ENCODE measurements at regions not wholly inside any gene's neighbourhood (a gene's known extent, or its start where the extent isn't known, plus 50 kb on each side); places are given as distances from the start of the nearest gene placed in this dataset.
A peak's percentile ranks its signal among the peaks of the same experiment; 100 is the strongest.

DNA sequence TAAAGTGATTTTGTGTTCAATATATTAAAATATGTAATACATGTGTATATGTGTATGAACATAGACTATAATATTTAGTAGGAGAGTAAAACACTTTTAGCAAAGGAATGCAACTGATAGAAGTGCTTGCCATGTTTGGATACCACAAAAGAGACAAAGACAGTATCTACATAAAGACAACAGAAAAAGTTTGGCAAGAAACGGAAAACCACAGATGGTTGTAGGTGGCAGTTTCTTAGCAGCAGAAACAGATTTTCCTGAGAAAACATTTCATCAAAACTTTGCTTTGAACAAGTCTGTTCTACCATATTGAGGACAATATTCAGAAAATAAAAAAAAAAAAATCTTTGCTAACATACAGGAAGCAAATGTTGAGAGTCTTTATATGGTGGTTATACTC, 1560.4 kb upstream of the GBE1 start:
- H3K79me2 ChIP-seq (ENCODE audit: insufficient read depth, low read length): no peaks in the 10 kb centered on the region
- TF ChIP-seq, protein P1, sequence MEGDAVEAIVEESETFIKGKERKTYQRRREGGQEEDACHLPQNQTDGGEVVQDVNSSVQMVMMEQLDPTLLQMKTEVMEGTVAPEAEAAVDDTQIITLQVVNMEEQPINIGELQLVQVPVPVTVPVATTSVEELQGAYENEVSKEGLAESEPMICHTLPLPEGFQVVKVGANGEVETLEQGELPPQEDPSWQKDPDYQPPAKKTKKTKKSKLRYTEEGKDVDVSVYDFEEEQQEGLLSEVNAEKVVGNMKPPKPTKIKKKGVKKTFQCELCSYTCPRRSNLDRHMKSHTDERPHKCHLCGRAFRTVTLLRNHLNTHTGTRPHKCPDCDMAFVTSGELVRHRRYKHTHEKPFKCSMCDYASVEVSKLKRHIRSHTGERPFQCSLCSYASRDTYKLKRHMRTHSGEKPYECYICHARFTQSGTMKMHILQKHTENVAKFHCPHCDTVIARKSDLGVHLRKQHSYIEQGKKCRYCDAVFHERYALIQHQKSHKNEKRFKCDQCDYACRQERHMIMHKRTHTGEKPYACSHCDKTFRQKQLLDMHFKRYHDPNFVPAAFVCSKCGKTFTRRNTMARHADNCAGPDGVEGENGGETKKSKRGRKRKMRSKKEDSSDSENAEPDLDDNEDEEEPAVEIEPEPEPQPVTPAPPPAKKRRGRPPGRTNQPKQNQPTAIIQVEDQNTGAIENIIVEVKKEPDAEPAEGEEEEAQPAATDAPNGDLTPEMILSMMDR (conservative IDR thresholded peaks at IDR 0.05; ENCODE audit: low read length): no peak
- TF ChIP-seq EZH2phosphoT487 (IDR thresholded peaks at IDR 0.05; ENCODE audit: borderline replicate concordance): no peak
- no peaks in the 10 kb centered on the region for H4K20me1 ChIP-seq (ENCODE audit: insufficient read depth, low read length, poor library complexity, severe bottlenecking)
- H3F3A ChIP-seq (ENCODE audit: low read depth): no peaks in the 10 kb centered on the region
- no peaks in the 10 kb centered on the region for H3K27me3 ChIP-seq (ENCODE audit: insufficient read depth, low read length, poor library complexity, severe bottlenecking)
- H2AFZ ChIP-seq (ENCODE audit: low read length): no peak overlapping the region
- peak overlapping the region; percentile 32 for H3K4me3 ChIP-seq (ENCODE audit: low read length, poor library complexity, severe bottlenecking)
- peaks cover 8% of the 10 kb centered on the region for H3K4me1 ChIP-seq (ENCODE audit: insufficient read depth, low read length, poor library complexity, severe bottlenecking)
- no peaks in the 10 kb centered on the region for H3K9me3 ChIP-seq (ENCODE audit: insufficient read depth, low read depth, low read length)
- no peak overlapping the region for H3K9ac ChIP-seq (ENCODE audit: low read depth, low read length, poor library complexity, severe bottlenecking)
- H3K9me2 ChIP-seq (replicated peaks; ENCODE audit: low read depth, low read length): no peaks in the 10 kb centered on the region
- peak overlapping the region; percentile 53 for H3K4me2 ChIP-seq (ENCODE audit: low read depth, low read length, poor library complexity, severe bottlenecking)
- H3K36me3 ChIP-seq (ENCODE audit: insufficient read depth, low read length): no peaks in the 10 kb centered on the region

DNA sequence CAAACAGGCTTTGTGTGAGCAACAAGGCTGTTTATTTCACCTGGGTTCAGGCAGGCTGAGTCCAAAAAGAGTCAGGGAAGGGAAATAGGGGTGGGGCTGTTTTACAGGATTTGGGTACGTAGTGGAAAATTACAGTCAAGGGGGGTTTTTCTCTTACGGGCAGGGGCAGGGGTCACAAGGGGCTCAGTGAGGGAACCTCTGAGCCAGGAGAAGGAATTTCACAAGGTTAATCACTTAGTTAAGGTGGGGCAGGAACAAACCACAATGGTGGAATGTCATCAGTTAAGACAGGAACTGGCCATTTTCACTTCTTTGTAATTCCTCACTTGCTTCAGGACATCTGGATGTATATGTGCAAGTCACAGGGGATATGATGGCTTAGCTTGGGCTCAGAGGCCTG, 1592.8 kb upstream of the GBE1 start:
- H3K9me3 ChIP-seq (ENCODE audit: insufficient read depth, low read depth, low read length): no peaks in the 10 kb centered on the region
- H3K9me2 ChIP-seq (replicated peaks; ENCODE audit: low read depth, low read length): no peaks in the 10 kb centered on the region
- H3K79me2 ChIP-seq (ENCODE audit: insufficient read depth, low read length): no peaks in the 10 kb centered on the region
- TF ChIP-seq, protein P1 (conservative IDR thresholded peaks at IDR 0.05; ENCODE audit: low read length): no peak
- no peak for TF ChIP-seq EZH2phosphoT487 (IDR thresholded peaks at IDR 0.05; ENCODE audit: borderline replicate concordance)
- H3F3A ChIP-seq (ENCODE audit: low read depth): no peaks in the 10 kb centered on the region
- H3K4me1 ChIP-seq (ENCODE audit: insufficient read depth, low read length, poor library complexity, severe bottlenecking): no peaks in the 10 kb centered on the region
- H2AFZ ChIP-seq (ENCODE audit: low read length): no peak overlapping the region
- no peak overlapping the region for H3K9ac ChIP-seq (ENCODE audit: low read depth, low read length, poor library complexity, severe bottlenecking)
- H3K4me2 ChIP-seq (ENCODE audit: low read depth, low read length, poor library complexity, severe bottlenecking): no peak overlapping the region
- H3K36me3 ChIP-seq (ENCODE audit: insufficient read depth, low read length): no peaks in the 10 kb centered on the region
- no peaks in the 10 kb centered on the region for H3K27me3 ChIP-seq (ENCODE audit: insufficient read depth, low read length, poor library complexity, severe bottlenecking)
- H3K4me3 ChIP-seq (ENCODE audit: low read length, poor library complexity, severe bottlenecking): no peak overlapping the region
- no peaks in the 10 kb centered on the region for H4K20me1 ChIP-seq (ENCODE audit: insufficient read depth, low read length, poor library complexity, severe bottlenecking)

- Histone ChIP-seq H3K36me3 (ENCODE audit: insufficient read depth, low read length) (no peaks in the 10 kb centered on the region), H3F3A (ENCODE audit: low read depth) (no peaks in the 10 kb centered on the region), H3K9ac (ENCODE audit: low read depth, low read length, poor library complexity, severe bottlenecking) (no peak overlapping the region), H2AFZ (ENCODE audit: low read length) (no peak overlapping the region), H3K79me2 (ENCODE audit: insufficient read depth, low read length) (no peaks in the 10 kb centered on the region), H4K20me1 (ENCODE audit: insufficient read depth, low read length, poor library complexity, severe bottlenecking) (no peaks in the 10 kb centered on the region), H3K27me3 (ENCODE audit: insufficient read depth, low read length, poor library complexity, severe bottlenecking) (no peaks in the 10 kb centered on the region), H3K4me3 (ENCODE audit: low read length, poor library complexity, severe bottlenecking) (no peak overlapping the region), H3K4me1 (ENCODE audit: insufficient read depth, low read length, poor library complexity, severe bottlenecking) (no peaks in the 10 kb centered on the region), H3K9me2 (replicated peaks; ENCODE audit: low read depth, low read length) (no peaks in the 10 kb centered on the region), H3K9me3 (ENCODE audit: insufficient read depth, low read depth, low read length) (no peaks in the 10 kb centered on the region), H3K4me2 (ENCODE audit: low read depth, low read length, poor library complexity, severe bottlenecking) (no peak overlapping the region)
- TF ChIP-seq, protein P1 (conservative IDR thresholded peaks at IDR 0.05; ENCODE audit: low read length): no peak
- TF ChIP-seq EZH2phosphoT487 (IDR thresholded peaks at IDR 0.05; ENCODE audit: borderline replicate concordance): no peak
Measured at GRCh38 chr3:83393276-83393675, 1565.5 kb upstream of the CADM2 start.
